Lower leg skin (tissue), 4 donors: ENCODE measurements at regions not wholly inside any gene's neighbourhood (a gene's known extent, or its start where the extent isn't known, plus 50 kb on each side); places are given as distances from the start of the nearest gene placed in this dataset.
"Not testable (repeated sequence)": the region's sequence is repeated elsewhere in the genome, so short reads cannot be mapped to it uniquely, and the experiment has no call there.

Experiments used
- DNase-seq, 2 donors: peaks; one replicate each; pipeline ENCODE4 v3.0.0-alpha.2; 2019; ENCODE audit warnings: low spot score in 2 of 2
- H3K4me3 ChIP-seq: fragments of 200-600 bp; sonication (generic); 2 replicates; pipeline ENCODE4 v1.5.1; 2017; ENCODE audit warnings: mild to moderate bottlenecking, low read depth; ENCODE audit not compliant: poor library complexity, severe bottlenecking
- CTCF ChIP-seq, 3 donors: fragments of 450-650 bp; IDR thresholded peaks; one replicate each; pipeline ENCODE4 v1.5.1; 2016; ENCODE audit warnings: antibody characterized with exemption in 3 of 3, mild to moderate bottlenecking in 3 of 3, moderate library complexity in 2 of 3
- POLR2A ChIP-seq, 2 donors: fragments of 450-650 bp; IDR thresholded peaks; one replicate each; pipeline ENCODE4 v1.6.1; 2016 to 2017; ENCODE audit warnings: antibody characterized with exemption in 2 of 2, mild to moderate bottlenecking in 1 of 2, moderate library complexity in 1 of 2
- WGBS, 2 donors: methylation state at CpG; one replicate each; pipeline ENCODE4 v1.1.5; 2018; 5-methylcytosine and 5-hydroxymethylcytosine counted together
- intact Hi-C: fragments of 100-400 bp; cut with DNase I; formaldehyde crosslinking; loops from one replicate; pipeline ENCODE4 v1.15.0; 2023; ENCODE audit warnings: low total_unique reads

DNA sequence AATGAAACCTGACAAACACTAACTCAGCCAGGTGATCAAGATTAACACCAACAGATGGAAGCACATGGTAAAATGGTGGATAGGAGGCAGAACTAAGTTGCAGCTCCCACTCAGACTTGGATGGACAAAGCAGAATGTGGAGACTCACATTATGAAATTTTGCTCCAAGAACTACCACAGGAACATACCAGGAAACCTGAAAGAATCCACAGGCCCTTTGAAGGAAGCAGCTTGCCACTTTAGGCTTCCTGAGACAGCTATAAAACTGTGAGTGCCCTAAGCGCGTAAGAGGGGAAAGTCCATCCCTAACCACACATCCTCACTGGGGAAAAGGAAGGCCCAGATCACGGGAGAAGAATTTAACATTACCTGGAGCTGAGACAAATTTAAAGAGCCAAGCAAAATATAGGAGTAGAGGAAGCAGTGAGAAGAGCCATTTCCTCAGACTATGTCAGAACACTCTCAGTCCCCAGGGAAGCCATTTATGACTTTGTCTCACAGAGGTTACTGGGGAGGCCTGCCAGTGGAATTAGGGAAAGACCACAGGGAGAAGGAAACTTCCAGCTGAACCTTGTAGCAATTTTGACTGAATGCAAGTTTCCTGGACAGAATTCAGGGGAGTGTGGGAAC, 224.5 kb downstream of the TEX13C start:
- DNase-seq: no peak
- intact Hi-C loops: no loop called here
- TF ChIP-seq CTCF (IDR thresholded peaks at IDR 0.05) (no peak), POLR2A (IDR thresholded peaks at IDR 0.05) (no peak)
- 67 to 68% methylated on average over 3 of the region's 3 CpGs for WGBS, 2 donors
- no peak overlapping the region for H3K4me3 ChIP-seq

GRCh38 chrX:125544856-125545255, 225.2 kb downstream of the TEX13C start:
- H3K4me3 ChIP-seq: no peak overlapping the region
- 35 to 60% methylated on average over 2 of the region's 2 CpGs for WGBS, 2 donors
- TF ChIP-seq POLR2A (IDR thresholded peaks at IDR 0.05) (no peak), CTCF (IDR thresholded peaks at IDR 0.05) (no peak)
- intact Hi-C loops: no loop called here
- DNase-seq: no peak

- intact Hi-C loops: no loop called here
- H3K4me3 ChIP-seq: no peak overlapping the region
- no peak for DNase-seq
- WGBS, 2 donors: 50 to 85% methylated on average over 1 of the region's 1 CpG
- TF ChIP-seq POLR2A (IDR thresholded peaks at IDR 0.05) (no peak), CTCF (IDR thresholded peaks at IDR 0.05) (no peak)
Measured at GRCh38 chrX:125577479-125577878, 257.8 kb downstream of the TEX13C start.

- intact Hi-C loops: no loop called here
- H3K4me3 ChIP-seq: no peak overlapping the region
- TF ChIP-seq CTCF (IDR thresholded peaks at IDR 0.05): no peak
- TF ChIP-seq POLR2A (IDR thresholded peaks at IDR 0.05): no peak
- DNase-seq: no peak
Measured at GRCh38 chrX:125604448-125604847, 284.8 kb downstream of the TEX13C start.

GRCh38 chrX:125605145-125605544, 285.5 kb downstream of the TEX13C start:
- DNase-seq: no peak
- TF ChIP-seq CTCF (IDR thresholded peaks at IDR 0.05) (no peak), POLR2A (IDR thresholded peaks at IDR 0.05) (no peak)
- no peak overlapping the region for H3K4me3 ChIP-seq
- 68 to 90% methylated on average over 2 of the region's 2 CpGs for WGBS, 2 donors
- intact Hi-C loops: no loop called here

- DNase-seq, H3K4me3 ChIP-seq, intact Hi-C loops: not testable (repeated sequence)
- WGBS, 2 donors: 90 to 96% methylated on average over 18 to 28 of the region's 29 CpGs
Measured at GRCh38 chrX:125614591-125615343, 295.1 kb downstream of the TEX13C start.
